ENCODE measurements at regions not wholly inside any gene's neighbourhood (a gene's known extent, or its start where the extent isn't known, plus 50 kb on each side); places are given as distances from the start of the nearest gene placed in this dataset.

GRCh38 chr2:239758279-239758877, 266.8 kb downstream of the NDUFA10 start:
- no peak for DNase-seq

GRCh38 chr2:239756790-239757760, 268.1 kb downstream of the NDUFA10 start:
- peak; percentile 73 to 85 for DNase-seq

GRCh38 chr2:239756031-239756789, 268.9 kb downstream of the NDUFA10 start:
- DNase-seq: peak; percentile 59 to 69

- DNase-seq: no peak
These were observed 271.7 kb downstream of the NDUFA10 start for GRCh38 chr2:239753401-239753837.

DNA sequence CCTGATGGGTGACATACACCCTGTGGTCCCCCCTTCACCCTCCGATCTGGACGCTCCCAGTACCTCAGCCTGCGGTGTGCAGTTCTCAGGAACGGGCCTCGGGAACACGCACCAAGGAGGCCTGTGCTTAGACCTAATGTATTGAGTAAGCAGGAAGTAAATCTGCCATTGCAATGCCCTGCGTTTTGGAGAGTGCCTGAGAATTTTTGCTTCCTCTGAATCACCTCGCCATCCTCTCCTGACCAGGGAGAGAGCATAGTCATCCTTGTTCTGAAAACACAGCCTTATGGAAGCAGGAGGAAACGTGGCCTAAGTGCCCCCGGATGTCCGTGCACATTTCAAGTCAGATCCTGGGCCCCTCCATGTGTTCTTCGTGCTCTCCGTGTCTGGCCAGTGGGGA, 272.2 kb downstream of the NDUFA10 start:
- peak; percentile 50 to 63 for DNase-seq

GRCh38 chr2:239751679-239752355, 273.3 kb downstream of the NDUFA10 start:
- DNase-seq: peak; percentile 56 to 82

DNA sequence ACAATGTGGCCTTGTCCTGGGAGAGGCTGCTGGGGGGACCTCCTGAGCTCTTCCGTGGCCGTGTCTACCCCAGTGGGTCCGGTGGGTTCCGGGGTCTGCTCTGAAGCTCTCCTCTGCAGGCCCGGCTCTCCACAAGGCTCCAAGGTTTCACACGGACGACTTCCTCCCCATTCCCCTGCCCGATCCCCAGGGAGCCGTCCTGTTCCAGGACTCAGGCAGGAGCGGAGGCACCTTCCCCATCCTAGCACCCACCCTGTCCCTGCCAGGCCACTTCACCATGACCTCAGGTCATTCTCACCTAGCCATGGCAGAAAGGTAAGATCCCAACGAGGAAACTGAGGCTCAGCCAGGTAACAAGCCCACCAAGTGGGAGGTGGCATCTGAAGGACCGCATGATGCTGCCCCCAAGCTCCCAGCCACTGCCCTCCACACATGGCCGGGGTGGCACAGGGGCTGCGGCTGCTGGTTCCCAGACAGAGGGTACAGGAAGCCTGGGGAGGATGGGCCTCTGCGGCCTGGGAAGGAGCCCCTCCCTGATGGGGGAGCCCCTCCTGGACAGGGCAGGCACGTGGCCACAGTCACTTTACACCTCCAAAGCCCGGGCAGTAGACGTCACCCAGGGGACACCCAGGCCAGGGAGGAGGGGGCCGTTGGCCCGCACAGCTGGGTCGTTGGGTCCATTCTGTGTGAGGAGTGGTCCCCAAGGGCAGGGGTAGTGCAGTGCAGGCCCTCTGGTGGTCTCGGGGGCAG, 274.0 kb downstream of the NDUFA10 start:
- DNase-seq: no peak

GRCh38 chr2:239750045-239750835, 274.9 kb downstream of the NDUFA10 start:
- DNase-seq: no peak

DNA sequence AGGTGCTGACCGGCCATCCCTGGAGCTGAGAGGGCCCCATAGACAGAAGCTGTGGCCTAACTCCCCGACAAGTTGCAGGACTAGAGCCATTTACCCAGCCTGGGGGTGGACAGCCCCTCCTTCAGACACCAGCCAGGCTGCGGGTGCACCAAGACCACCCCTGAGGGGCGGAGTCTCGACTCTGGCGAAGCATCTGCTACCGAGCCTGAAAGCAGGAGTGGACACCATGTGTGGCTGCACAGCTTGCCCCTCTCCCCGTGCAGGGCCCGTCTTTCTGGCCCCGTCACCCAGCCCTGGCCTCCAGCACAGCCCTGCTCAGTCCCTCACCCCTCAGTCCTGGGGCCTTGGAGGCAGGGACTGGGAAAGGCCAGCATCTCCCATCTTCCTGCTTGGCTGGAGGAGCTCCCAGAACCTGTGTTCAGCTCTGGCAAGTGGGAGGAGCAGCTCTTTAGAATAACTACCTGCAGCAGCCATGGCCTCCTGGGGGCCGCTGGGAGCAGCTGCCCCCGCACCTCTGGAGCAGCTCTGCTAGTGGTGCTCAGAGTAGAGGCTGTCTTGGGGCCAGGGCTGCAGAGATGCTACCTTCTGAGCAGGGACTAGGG, 275.8 kb downstream of the NDUFA10 start:
- DNase-seq: no peak

DNA sequence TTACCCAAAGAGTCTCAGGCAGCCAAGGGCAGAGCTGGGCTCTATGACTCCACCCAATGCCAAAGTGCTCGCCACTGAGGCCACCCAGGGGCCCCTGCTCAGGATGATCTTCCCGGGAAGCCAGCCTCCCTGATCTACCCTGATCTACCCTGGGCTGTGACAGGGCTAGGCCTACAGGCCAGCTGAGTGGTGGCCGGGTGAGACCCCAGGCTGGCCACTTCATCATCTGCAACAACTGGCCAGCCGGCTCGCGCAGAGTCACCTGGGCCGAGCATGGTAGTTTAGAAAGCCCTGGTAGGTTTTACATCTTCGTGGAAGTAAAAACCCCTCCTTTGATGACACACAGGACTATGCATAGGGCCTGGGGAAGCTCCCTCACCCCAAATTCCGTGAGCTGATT, 276.3 kb downstream of the NDUFA10 start:
- no peak for DNase-seq

DNA sequence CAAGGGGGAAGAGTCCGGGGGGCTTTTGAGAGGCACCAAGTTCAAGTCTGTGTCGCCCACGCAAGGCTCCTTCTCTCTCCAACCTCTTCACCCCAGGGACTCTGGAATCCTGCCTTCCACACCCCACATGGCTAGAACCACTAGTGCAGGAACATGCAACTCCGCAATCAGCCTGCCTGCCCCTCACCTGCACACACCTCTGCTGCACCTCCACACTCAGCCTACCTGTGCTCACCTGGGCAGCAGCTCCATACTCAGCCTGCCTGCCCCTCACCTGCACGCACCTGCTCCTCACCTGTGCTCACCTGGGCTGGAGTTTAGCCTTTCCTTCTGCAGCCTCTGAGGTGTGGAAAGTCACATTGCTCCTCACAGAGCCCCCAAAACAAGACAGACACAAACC, 277.4 kb downstream of the NDUFA10 start:
- no peak for DNase-seq

DNA sequence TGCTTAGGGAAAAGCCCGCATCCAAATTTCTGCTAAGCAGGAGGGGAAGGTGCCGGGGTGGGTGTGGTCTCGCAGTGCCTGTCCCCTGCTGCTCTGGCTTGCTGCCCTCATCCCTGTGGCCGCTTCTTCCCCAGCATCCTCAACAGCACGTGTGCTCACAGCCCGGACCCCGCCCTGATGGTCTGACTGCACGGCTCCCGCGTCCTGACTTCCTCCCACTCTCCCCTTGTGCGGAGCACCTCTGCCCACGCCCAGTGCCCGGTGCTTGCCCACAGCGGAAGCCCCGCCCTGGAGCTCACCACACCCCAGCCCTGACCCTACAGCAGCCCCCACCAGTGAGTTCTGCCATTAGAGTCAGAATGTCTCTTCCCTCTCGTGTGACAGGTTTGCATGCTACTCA, 277.9 kb downstream of the NDUFA10 start:
- DNase-seq: peak; percentile 50 to 67

DNA sequence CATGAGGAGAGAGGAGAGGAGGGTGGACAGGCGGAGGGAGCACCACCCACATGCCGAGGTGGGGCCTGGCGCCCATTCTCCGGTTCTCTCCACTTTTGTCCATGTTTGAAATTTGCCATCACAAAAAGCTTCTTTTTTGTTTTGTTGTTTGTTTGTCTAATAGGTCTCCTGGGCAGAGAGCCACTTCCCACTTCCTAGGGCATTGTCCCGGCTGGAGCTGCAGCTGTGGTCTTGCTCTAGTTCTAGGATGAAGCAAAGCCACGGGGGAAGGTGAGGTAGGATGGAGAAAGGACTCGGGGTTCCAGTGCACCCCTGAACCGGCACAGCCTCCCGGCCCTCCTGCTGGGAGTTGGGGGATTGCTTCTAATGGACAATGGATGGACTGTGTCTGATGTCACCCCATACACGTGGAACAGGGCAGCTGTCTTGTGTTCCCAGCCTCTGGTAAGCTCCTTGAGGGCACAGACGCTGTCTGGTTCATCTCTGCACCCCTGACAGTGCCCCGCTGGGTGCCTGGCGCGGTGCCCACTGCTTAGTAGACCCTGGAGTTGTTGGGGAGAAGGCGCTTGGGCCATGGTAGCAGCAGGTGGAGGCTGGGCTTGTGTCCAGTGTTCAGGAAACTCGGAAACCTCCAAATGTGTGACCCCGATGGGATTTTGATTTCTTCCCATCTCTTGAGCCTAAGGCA, 278.4 kb downstream of the NDUFA10 start:
- DNase-seq: no peak

DNA sequence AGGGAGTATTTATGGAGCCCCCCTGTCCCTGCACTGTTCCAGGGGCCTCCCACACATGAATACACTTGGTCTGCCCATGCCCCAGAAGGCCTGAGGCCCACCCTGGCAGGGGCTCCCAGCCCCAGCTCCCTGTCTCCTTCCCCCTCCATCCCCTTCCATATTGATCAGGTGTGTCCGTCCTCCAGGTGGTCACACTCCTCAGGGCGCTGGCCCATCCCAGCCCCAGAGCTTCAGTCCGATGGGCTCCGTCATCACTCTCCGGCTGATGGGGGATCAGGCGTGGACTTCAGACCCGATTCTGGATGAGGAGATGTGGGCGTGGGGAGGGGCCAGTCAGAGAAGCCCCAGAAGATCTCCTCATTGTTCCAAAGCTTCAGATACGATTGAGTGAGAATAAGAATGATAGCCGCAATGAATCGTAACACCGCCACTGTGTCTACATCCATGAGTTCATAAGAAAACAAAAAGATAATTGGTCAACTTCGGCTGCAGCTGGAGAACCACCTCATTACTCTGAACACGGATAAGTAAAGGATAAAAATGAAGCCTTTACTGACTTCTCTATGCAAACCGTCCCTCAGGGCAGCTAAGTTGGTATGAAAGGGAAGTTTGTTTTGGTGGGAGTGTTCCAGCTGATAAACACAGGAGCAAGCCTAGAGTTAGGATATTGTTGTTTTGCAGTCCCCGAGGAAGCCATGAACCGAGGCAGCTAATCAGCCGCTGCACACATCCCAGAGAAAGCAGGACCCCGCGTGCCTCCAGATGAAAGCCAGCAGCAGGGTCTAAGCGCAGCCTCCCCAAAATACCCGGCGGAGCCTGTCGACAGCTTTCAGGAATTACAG, 279.5 kb downstream of the NDUFA10 start:
- no peak for DNase-seq

GRCh38 chr2:239744706-239745340, 280.3 kb downstream of the NDUFA10 start:
- no peak for DNase-seq

GRCh38 chr2:239743206-239743605, 281.9 kb downstream of the NDUFA10 start:
- DNase-seq: no peak

DNA sequence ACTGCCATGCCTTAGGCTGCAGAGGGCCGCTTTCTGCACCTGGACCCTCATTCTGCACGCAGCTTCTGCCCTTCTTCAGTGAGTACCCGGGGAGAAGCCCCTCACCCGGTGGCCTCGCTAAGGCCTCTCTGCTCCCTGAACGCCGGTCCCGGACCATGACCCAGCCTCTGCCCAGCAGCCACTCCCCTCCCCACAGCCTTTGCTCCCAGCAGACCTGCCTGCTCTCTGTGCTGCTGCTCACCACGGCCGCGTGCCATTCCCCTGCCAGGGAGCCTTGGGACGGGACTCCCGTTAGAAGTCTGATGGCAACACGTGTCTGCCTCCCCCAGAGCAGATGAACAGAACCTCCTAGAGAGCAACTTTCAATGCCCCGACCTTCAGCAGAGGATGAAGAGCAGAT, 282.8 kb downstream of the NDUFA10 start:
- no peak for DNase-seq

DNA sequence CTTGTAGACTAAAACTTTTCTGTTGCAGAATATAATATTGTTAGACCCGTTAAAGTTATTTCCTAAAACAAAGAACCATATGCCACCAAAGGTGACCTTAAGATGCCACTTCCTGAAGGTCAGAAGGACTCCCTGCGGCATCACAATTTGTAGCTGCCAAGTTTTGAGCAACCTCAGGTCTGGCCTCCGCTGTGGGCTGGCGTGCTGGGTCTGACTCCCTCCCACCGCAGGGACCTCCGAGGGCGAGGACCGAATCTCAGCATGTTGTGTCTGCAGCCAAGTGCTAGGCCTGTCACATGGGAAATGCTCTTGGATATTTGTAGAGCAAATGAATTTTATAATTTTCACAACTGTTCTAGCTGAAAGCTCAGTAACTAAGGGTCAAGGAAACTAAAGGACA, 285.9 kb downstream of the NDUFA10 start:
- no peak for DNase-seq
